UCSD-AML1 (cell line): ENCODE measurements at regions not wholly inside any gene's neighbourhood (a gene's known extent, or its start where the extent isn't known, plus 50 kb on each side); places are given as distances from the start of the nearest gene placed in this dataset.
"Not testable (repeated sequence)": the region's sequence is repeated elsewhere in the genome, so short reads cannot be mapped to it uniquely, and the experiment has no call there.

ENCODE experiments used
- DNase-seq: peaks from one replicate; lab custom pipeline; 2025; ENCODE audit not compliant: unreplicated experiment; lab: John Stamatoyannopoulos, UW

- DNase-seq: not testable (repeated sequence)
Observed at GRCh38 chr11:67877316-67877715, 126.6 kb downstream of the UNC93B1 start.

DNA sequence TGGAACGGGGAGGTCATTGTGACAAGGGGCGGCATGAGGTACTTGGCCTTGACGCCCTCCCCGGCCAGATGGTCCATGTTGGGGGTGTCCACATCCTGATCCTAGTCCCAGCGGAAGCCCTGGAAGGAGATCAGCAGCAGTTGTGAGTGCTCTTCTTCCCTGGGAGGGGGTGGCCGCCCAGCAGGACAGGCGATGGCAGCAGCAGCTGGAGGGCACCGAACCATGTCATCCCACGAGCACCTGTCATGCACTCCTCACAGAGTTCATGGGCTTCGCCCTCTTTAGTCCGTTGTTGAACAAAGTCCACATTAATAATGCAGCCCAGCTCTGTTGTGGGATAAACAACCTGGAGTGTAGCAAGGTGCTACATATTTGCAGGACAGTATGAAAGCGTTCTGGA is 130.7 kb downstream of the UNC93B1 start:
- not testable (repeated sequence) for DNase-seq

GRCh38 chr11:67871168-67871567 is 132.7 kb downstream of the UNC93B1 start:
- not testable (repeated sequence) for DNase-seq

DNA sequence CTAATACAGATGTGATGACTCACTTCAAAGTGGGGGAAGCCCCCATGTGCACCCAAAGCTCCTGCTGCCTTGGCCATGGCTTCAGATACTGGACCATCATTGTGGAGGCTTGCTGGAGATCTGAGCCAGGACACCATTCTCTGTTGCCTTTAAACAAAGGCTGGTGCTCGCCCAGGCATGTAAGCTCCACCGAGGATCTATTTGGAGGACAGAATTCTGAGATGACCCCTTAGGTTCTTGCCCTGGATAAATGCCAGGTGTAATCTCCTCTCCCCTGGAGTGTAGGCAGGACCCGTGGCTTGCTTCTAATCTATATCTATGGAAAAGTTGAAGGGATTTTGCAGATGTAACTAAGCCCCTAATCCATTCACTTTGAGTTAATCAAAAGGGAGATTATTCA is 141.0 kb downstream of the UNC93B1 start:
- DNase-seq: not testable (repeated sequence)

- not testable (repeated sequence) for DNase-seq
Observed at GRCh38 chr11:67859513-67860161, 144.3 kb downstream of the UNC93B1 start.

- not testable (repeated sequence) for DNase-seq
Observed at GRCh38 chr11:67850747-67851146, 153.2 kb downstream of the UNC93B1 start.

DNA sequence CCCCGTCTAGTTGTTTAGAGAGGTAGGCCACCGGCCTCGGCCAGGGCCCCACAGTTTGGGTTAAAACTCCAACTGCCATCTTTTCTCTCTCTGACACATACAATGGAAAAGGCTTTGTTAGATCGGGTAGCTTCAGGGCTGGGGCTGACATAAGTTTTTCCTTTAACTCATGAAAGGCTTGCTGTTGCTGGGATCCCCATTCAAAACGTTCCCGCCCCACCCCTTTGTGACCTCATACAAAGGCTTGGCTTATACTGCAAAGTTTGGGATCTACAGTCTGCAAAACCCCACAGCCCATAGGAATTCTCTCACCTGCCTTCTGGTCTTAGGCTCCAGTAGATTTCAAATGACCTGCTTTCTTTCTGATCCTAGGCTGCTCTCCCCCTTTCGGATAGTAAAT is 154.1 kb downstream of the UNC93B1 start:
- not testable (repeated sequence) for DNase-seq

- not testable (repeated sequence) for DNase-seq
Observed at GRCh38 chr11:67847896-67848875, 155.7 kb downstream of the UNC93B1 start.

GRCh38 chr11:67846303-67846702 is 157.6 kb downstream of the UNC93B1 start:
- not testable (repeated sequence) for DNase-seq

- not testable (repeated sequence) for DNase-seq
Observed at GRCh38 chr11:67845296-67845695, 158.6 kb downstream of the UNC93B1 start.

DNA sequence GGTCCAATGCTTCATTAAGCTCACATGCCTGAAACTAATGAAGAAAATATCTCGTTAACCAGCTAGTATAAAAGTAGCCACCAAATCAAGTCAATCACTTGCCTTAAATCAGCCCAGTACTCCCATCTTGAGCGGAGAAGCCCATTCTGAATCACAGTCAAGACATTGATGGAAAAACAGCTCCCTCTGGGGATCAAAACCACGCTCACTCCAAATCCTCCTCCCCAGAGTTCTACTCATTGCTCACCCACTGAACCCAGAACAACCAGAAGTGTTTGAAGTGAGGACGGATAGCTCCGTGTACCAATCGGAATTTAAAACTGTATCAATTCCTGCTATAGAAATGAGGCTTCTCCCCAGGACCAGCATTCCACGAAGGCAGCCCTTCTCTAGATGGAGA is 163.3 kb downstream of the UNC93B1 start:
- DNase-seq: not testable (repeated sequence)

DNA sequence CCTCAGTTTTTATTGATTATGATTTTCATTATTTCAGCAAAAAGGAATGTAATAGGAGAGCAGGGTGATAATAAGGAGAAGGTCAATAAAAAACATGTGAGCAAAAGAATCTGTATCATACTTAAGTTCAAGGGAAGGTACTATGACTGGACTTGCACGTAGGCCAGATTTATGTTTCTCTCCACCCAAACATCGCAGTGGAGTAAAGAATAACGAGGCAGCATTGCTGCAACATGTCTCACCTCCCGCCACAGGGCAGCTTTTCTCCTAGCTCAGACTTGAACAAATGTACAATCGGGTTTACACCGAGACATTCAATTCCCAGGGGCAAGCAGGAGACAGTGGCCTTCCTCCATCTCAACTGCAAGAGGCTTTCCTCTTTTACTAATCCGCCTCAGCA is 155.7 kb upstream of the ALDH3B2 start:
- DNase-seq: not testable (repeated sequence)

GRCh38 chr11:67826951-67827296 is 152.5 kb upstream of the ALDH3B2 start:
- not testable (repeated sequence) for DNase-seq

DNA sequence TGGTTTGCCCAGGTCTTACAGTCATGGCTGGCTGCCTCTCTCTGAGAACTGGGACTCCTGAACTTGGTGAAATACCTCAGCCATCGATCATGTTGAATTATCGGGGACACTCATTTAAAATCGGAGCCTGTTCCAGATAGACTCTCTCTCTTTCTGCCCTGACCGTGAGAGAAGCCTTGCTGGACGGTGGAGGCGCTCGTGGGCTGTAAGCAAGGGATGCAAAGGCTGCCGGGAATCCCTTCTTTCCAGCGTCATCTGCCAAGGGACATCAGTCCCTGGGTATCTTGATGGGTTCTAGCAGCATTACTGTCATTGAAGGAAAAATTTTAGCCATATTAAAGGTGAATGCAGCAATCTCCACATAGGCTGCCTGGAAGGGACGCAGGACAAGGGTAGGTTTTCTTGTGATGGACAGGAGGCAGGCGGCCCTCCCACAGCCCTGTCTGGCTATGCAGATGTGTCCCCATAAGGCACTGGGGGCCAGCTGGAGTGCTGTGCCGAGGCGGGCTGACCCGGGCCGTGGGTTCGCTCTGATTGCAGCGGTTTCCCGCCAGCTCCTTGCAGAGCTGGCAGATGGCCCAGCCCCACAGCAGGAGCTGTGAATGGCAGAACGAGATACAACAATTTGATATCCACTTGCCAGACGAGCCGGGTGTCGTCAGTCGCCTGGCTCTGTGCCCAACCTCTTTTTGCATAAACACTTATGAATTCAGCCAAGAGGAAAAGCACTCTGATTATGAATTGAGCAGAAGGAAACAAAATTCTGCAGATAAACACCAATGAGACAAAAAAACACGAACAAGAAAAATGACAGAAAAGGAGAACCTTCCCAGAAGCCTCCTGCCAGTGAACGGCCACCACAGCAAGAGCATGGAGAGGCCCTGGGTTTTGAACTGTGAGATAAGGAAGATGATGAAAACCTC is 151.9 kb upstream of the ALDH3B2 start:
- not testable (repeated sequence) for DNase-seq

DNA sequence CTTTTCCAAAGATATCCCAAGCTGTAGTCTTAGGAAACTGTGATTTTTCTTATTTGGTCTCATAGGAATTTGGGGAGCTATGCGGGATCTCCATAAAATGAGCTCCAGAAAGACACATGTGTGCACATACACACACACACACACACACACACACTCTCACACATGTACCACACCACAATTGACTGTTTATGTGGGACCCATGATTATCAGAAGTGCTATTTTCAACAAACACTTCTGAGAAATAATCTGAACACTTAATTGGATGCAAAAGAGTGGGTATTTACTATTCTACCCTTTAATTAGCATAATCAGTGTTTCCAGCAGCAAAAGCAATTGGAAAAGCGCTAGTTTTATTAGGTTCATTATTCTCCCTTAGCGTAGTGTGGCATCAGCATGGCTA is 150.4 kb upstream of the ALDH3B2 start:
- DNase-seq: not testable (repeated sequence)

- no peak for DNase-seq
Observed at GRCh38 chr11:67820081-67820480, 145.7 kb upstream of the ALDH3B2 start.

DNA sequence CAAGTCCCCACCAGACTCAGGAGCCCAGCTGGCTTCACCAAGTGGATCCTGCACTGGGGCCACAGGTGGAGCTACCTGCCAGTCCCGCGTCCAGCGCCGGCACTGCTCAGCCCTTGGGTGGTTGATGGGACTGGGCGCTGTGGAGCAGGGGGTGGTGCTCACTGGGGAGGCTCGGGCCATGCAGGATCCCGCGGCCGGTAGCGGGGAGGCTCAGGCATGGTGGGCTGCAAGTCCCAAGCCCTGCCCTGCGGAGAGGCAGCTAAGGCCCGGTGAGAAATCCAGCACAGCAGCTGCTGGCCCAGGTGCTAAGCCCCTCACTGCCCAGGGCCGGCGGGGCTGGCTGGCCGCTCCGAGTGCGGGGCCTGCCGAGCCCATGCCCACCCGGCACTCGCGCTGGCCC is 143.1 kb upstream of the ALDH3B2 start:
- DNase-seq: not testable (repeated sequence)

DNA sequence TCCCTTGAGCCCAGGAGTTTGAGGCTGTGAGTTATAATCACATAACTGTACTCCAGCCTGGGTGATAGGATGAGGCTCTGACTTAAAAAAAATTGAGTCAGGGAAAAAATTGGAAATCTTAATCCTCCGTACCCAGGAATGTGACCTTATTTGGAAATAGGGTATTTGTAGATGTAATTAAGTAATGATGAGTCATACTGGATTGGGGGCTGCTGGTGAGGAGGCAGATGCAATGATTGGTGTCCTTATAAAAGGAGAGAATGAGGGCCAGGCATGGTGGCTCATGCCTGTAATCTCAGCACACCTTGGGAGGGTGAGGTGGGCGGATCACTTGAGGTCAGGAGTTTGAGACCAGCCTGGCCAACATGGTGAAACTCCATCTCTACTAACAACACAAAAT is 134.9 kb upstream of the ALDH3B2 start:
- DNase-seq: not testable (repeated sequence)

DNA sequence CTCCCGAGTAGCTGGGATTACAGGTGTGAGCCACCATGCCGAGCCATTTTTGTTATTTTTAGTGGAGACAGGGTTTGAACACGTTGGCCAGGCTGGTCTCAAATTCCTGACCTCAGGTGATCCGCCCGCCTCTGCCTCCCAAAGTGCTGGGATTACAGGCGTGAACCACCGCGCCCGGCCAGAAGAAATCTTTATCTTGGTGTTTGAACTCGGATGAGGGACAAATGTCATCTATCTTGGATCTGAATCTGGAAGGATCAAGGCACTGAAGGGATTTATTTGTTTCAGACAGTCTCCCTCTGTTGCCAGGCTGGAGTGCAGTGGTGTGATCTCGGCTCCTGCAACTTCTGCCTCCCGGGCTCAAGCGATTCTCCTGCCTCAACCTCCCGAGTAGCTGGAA is 133.5 kb upstream of the ALDH3B2 start:
- not testable (repeated sequence) for DNase-seq

GRCh38 chr11:67806728-67807235 is 132.4 kb upstream of the ALDH3B2 start:
- DNase-seq: not testable (repeated sequence)

DNA sequence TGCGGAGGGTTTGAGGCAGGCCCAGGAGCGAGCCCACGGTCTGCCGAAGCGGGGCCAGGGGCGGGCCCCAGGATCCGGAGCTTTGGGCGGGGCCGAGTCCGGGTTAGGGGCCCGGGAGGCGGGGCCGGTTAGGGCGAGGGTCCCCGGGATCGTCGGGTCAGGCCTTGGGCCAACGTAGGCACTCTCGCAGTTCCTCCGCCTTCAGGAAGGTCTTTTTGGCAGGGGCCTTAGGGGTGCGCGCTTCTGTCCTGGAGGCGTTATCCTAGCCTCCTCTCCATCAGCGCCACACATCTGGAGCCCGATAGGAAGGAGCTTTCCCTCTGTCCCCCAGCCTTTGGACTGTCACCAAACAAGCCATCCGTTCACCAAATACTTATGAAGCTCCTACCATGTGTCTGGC is 131.8 kb upstream of the ALDH3B2 start:
- DNase-seq: not testable (repeated sequence)
